ENCODE measurements at regions not wholly inside any gene's neighbourhood (a gene's known extent, or its start where the extent isn't known, plus 50 kb on each side); places are given as distances from the start of the nearest gene placed in this dataset.
A peak's percentile ranks its signal among the peaks of the same experiment; 100 is the strongest.

- ChIA-PET CTCF (ENCODE audit: low intra/inter-chr PET ratio) (no interaction called here), POLR2A (interaction anchor here (0.6 to 0.8 kb wide), 2 partner anchors 8 to 14 kb away, joined by 3 read pairs; no protein-coding TSS in a partner anchor)
- no peak overlapping the region for H3K4me3 ChIP-seq
- in situ Hi-C loops (cut with MboI), result no loop called here
- intact Hi-C loops (cut with micrococcal nuclease), result loop anchor here (10.0 kb wide), 1 partner anchor 226 kb away; the partner anchor contains the start of gene PGRMC2
- BruUV-seq (replicated peaks), result no TSS peak
- no peaks in the 10 kb centered on the region for H3K36me3 ChIP-seq (ENCODE audit: control insufficient read depth, insufficient read depth, low read length)
- H3K9me3 ChIP-seq (replicated peaks; ENCODE audit: control insufficient read depth, insufficient read depth, low read depth, low read length), result peaks cover 7% of the 10 kb centered on the region; the same call in 1 of the 2 replicates
- H3K9me1 ChIP-seq (ENCODE audit: control insufficient read depth, insufficient read depth, low read length), result no peaks in the 10 kb centered on the region
- ATAC-seq, result no peak
- H3K79me2 ChIP-seq (ENCODE audit: control insufficient read depth, insufficient read depth, low read length), result no peaks in the 10 kb centered on the region
- no peak for DNase-seq (ENCODE audit: extremely low read depth in 1 of 4, low spot score in 3 of 4)
- no peak for FAIRE-seq
- TF ChIP-seq ZNF23 (CRISPR knock-in tag; IDR thresholded peaks at IDR 0.05) (no peak), MTA3 (IDR thresholded peaks at IDR 0.05; ENCODE audit: borderline replicate concordance) (no peak), DACH1 (IDR thresholded peaks at IDR 0.05; ENCODE audit: partially characterized antibody) (peak; percentile 94)
- 21% methylated on average over 2 of the region's 2 CpGs for WGBS (ENCODE audit: insufficient coverage, low coverage, missing lambda C conversion rate)
- no peaks in the 10 kb centered on the region for H4K20me1 ChIP-seq (replicated peaks; ENCODE audit: control insufficient read depth, insufficient read depth, low read length)
- no peak overlapping the region for H3K27ac ChIP-seq (ENCODE audit: extremely low read depth, low read depth, low read length)
- H3K27me3 ChIP-seq (ENCODE audit: control insufficient read depth in 2 of 2, insufficient read depth in 2 of 2, low read length in 2 of 2), result no peaks in the 10 kb centered on the region
- H3K4me1 ChIP-seq (replicated peaks in 1 of 2; ENCODE audit: control insufficient read depth in 2 of 2, insufficient read depth in 2 of 2, low read length in 2 of 2), result peaks cover 0 to 14% of the 10 kb centered on the region in 2 experiments; a peak in 4 of 5 replicates
- H3K4me2 ChIP-seq (ENCODE audit: insufficient read depth, low read length), result no peak overlapping the region
- H3K9ac ChIP-seq (ENCODE audit: insufficient read depth in 1 of 2, low read depth in 2 of 2, low read length in 2 of 2), result no peak overlapping the region
- no peak overlapping the region for H2AFZ ChIP-seq (ENCODE audit: low read depth, low read length)
Observed at GRCh38 chr4:128510850-128511249, 223.2 kb upstream of the PGRMC2 start.

- Histone ChIP-seq H3K27me3 (ENCODE audit: control insufficient read depth in 2 of 2, insufficient read depth in 2 of 2, low read length in 2 of 2) (no peaks in the 10 kb centered on the region), H4K20me1 (replicated peaks; ENCODE audit: control insufficient read depth, insufficient read depth, low read length) (no peaks in the 10 kb centered on the region), H3K79me2 (ENCODE audit: control insufficient read depth, insufficient read depth, low read length) (no peaks in the 10 kb centered on the region), H3K9ac (ENCODE audit: insufficient read depth in 1 of 2, low read depth in 2 of 2, low read length in 2 of 2) (no peak overlapping the region), H3K9me1 (ENCODE audit: control insufficient read depth, insufficient read depth, low read length) (no peaks in the 10 kb centered on the region), H3K36me3 (ENCODE audit: control insufficient read depth, insufficient read depth, low read length) (no peaks in the 10 kb centered on the region), H3K4me3 (no peak overlapping the region), H3K27ac (ENCODE audit: extremely low read depth, low read depth, low read length) (no peak overlapping the region), H3K4me2 (ENCODE audit: insufficient read depth, low read length) (no peak overlapping the region), H3K9me3 (replicated peaks; ENCODE audit: control insufficient read depth, insufficient read depth, low read depth, low read length) (no peaks in the 10 kb centered on the region; the same call in 1 of the 2 replicates), H3K4me1 (replicated peaks in 1 of 2; ENCODE audit: control insufficient read depth in 2 of 2, insufficient read depth in 2 of 2, low read length in 2 of 2) (no peaks in the 10 kb centered on the region), H2AFZ (ENCODE audit: low read depth, low read length) (no peak overlapping the region)
- FAIRE-seq, result no peak
- CTCF ChIA-PET (ENCODE audit: low intra/inter-chr PET ratio), result no interaction called here
- DNase-seq (ENCODE audit: extremely low read depth in 1 of 4, low spot score in 3 of 4), result no peak
- intact Hi-C loops (cut with micrococcal nuclease) (no loop called here), in situ Hi-C loops (cut with MboI) (no loop called here)
- 10% methylated on average over 1 of the region's 1 CpG for WGBS (ENCODE audit: insufficient coverage, low coverage, missing lambda C conversion rate)
- POLR2A ChIA-PET, result interaction anchor here (0.6 kb wide), 1 partner anchor 15 kb away, joined by 3 read pairs; no protein-coding TSS in a partner anchor
- ATAC-seq, result no peak
- BruUV-seq (replicated peaks), result no TSS peak
- TF ChIP-seq EP300 (IDR thresholded peaks at IDR 0.05; ENCODE audit: low read length), result no peak
- TF ChIP-seq NR3C1 (CRISPR knock-in tag; IDR thresholded peaks at IDR 0.05), result no peak
- TF ChIP-seq ZFX (CRISPR knock-in tag; IDR thresholded peaks at IDR 0.05), result no peak
- no peak for TF ChIP-seq ZNF507 (tag; conservative IDR thresholded peaks at IDR 0.05)
- no peak for TF ChIP-seq BCLAF1 (IDR thresholded peaks at IDR 0.05; ENCODE audit: borderline replicate concordance in 1 of 2, control insufficient read depth in 1 of 2, low read depth in 2 of 2, low read length in 1 of 2)
- TF ChIP-seq TSC22D4 (tag; IDR thresholded peaks at IDR 0.05), result no peak
- TF ChIP-seq RBM17 (IDR thresholded peaks at IDR 0.05; ENCODE audit: borderline replicate concordance, low read depth, low read length), result no peak
- no peak for TF ChIP-seq KHSRP (IDR thresholded peaks at IDR 0.05)
- TF ChIP-seq ZNF174 (CRISPR knock-in tag; IDR thresholded peaks at IDR 0.05), result no peak
- TF ChIP-seq GTF2E2 (tag; IDR thresholded peaks at IDR 0.05), result no peak
- TF ChIP-seq TAF7 (tag; IDR thresholded peaks at IDR 0.05), result no peak
Observed at GRCh38 chr4:128502818-128503527, 215.4 kb upstream of the PGRMC2 start.
